Peyer's patch (tissue), 4 donors: ENCODE measurements at regions not wholly inside any gene's neighbourhood (a gene's known extent, or its start where the extent isn't known, plus 50 kb on each side); places are given as distances from the start of the nearest gene placed in this dataset.

Source experiments
- POLR2A ChIP-seq, 2 donors: fragments of 450-650 bp; IDR thresholded peaks; one replicate each; pipeline ENCODE4 v1.5.1; 2017; ENCODE audit warnings: antibody characterized with exemption in 2 of 2, mild to moderate bottlenecking in 2 of 2, moderate library complexity in 2 of 2
- TF ChIP-seq, protein P1 (sequence below), 6 experiments: fragments of 450-650 bp in 4 of 6; fragments of 200-600 bp in 2 of 6; sonication (generic) in 1 of 6; IDR thresholded peaks; one replicate each; pipeline ENCODE4 v1.5.1; 2017 to 2019; ENCODE audit warnings: antibody characterized with exemption in 6 of 6, mild to moderate bottlenecking in 3 of 6, moderate library complexity in 1 of 6

DNA sequence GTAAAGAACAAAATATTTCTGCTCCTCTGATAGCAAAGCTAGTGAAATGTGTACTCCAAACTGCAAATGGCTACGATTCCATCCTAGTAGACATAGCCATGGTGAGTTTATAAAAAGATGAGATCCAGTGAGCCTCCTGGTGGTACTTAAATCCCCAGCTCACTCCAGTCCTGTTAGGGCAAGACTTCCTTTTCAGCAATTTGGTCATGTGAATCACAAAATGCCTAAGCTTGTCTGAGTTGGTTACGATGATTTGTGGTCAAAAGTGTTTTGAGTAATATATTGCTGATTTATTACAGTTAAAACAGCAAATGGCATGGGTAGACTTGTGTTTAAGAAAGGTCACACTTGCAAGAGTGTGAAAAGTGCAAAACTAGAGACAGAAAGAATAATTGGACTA, 102.7 kb upstream of the NAV3 start:
- TF ChIP-seq, protein P1, sequence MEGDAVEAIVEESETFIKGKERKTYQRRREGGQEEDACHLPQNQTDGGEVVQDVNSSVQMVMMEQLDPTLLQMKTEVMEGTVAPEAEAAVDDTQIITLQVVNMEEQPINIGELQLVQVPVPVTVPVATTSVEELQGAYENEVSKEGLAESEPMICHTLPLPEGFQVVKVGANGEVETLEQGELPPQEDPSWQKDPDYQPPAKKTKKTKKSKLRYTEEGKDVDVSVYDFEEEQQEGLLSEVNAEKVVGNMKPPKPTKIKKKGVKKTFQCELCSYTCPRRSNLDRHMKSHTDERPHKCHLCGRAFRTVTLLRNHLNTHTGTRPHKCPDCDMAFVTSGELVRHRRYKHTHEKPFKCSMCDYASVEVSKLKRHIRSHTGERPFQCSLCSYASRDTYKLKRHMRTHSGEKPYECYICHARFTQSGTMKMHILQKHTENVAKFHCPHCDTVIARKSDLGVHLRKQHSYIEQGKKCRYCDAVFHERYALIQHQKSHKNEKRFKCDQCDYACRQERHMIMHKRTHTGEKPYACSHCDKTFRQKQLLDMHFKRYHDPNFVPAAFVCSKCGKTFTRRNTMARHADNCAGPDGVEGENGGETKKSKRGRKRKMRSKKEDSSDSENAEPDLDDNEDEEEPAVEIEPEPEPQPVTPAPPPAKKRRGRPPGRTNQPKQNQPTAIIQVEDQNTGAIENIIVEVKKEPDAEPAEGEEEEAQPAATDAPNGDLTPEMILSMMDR (IDR thresholded peaks at IDR 0.05), result no peak
- TF ChIP-seq POLR2A (IDR thresholded peaks at IDR 0.05), result no peak
